Occipital lobe (tissue), 1 donor: ENCODE measurements at regions not wholly inside any gene's neighbourhood (a gene's known extent, or its start where the extent isn't known, plus 50 kb on each side); places are given as distances from the start of the nearest gene placed in this dataset.

Experiments
- DNase-seq: peaks from one replicate; lab custom pipeline; 2025; lab: John Stamatoyannopoulos, UW

GRCh38 chr9:13899924-13900323 is 414.0 kb downstream of the NFIB start:
- no peak for DNase-seq

GRCh38 chr9:13898957-13899356 is 415.0 kb downstream of the NFIB start:
- DNase-seq, result no peak

- DNase-seq, result no peak
Observed at GRCh38 chr9:13896922-13897835, 416.8 kb downstream of the NFIB start.

- DNase-seq, result no peak
Observed at GRCh38 chr9:13896047-13896446, 417.9 kb downstream of the NFIB start.

- DNase-seq, result no peak
Observed at GRCh38 chr9:13885258-13885657, 428.7 kb downstream of the NFIB start.

GRCh38 chr9:13879981-13880380 is 434.0 kb downstream of the NFIB start:
- no peak for DNase-seq

- no peak for DNase-seq
Observed at GRCh38 chr9:13879011-13879410, 434.9 kb downstream of the NFIB start.

GRCh38 chr9:13878241-13878711 is 435.7 kb downstream of the NFIB start:
- DNase-seq, result no peak

GRCh38 chr9:13876741-13877140 is 437.2 kb downstream of the NFIB start:
- no peak for DNase-seq

GRCh38 chr9:13873203-13873602 is 440.7 kb downstream of the NFIB start:
- no peak for DNase-seq

- no peak for DNase-seq
Observed at GRCh38 chr9:13868336-13868735, 445.6 kb downstream of the NFIB start.

- DNase-seq, result no peak
Observed at GRCh38 chr9:13865869-13866268, 448.1 kb downstream of the NFIB start.

GRCh38 chr9:13863112-13863511 is 450.8 kb downstream of the NFIB start:
- DNase-seq, result peak; percentile 29

GRCh38 chr9:13862654-13863053 is 451.3 kb downstream of the NFIB start:
- DNase-seq, result no peak

GRCh38 chr9:13860946-13861640 is 452.8 kb downstream of the NFIB start:
- no peak for DNase-seq

GRCh38 chr9:13860019-13860418 is 453.9 kb downstream of the NFIB start:
- no peak for DNase-seq

- no peak for DNase-seq
Observed at GRCh38 chr9:13857521-13857920, 456.4 kb downstream of the NFIB start.

- no peak for DNase-seq
Observed at GRCh38 chr9:13847270-13847669, 466.7 kb downstream of the NFIB start.

- no peak for DNase-seq
Observed at GRCh38 chr9:13845460-13845859, 468.5 kb downstream of the NFIB start.

GRCh38 chr9:13841746-13842462 is 472.0 kb downstream of the NFIB start:
- DNase-seq, result no peak

GRCh38 chr9:13832446-13832845 is 481.5 kb downstream of the NFIB start:
- DNase-seq, result no peak

- no peak for DNase-seq
Observed at GRCh38 chr9:13823026-13823425, 490.9 kb downstream of the NFIB start.
